Endothelial cell of umbilical vein (primary cell): ENCODE measurements at regions not wholly inside any gene's neighbourhood (a gene's known extent, or its start where the extent isn't known, plus 50 kb on each side); places are given as distances from the start of the nearest gene placed in this dataset.

Experiments
- CTCF ChIP-seq, 2 donors: IDR thresholded peaks; 1 replicate in 1 of 2; 2 replicates in 1 of 2; pipeline ENCODE4 v1.5.1; 2011; ENCODE audit warnings: low read length in 2 of 2, mild to moderate bottlenecking in 2 of 2, moderate library complexity in 2 of 2, control low read depth in 1 of 2, inconsistent platforms in 1 of 2, low read depth in 1 of 2; ENCODE audit not compliant: insufficient read depth in 1 of 2; ENCODE audit errors: extremely low read depth in 1 of 2
- POLR2A ChIP-seq: IDR thresholded peaks from 2 replicates; pipeline ENCODE4 v1.6.1; 2012; ENCODE audit warnings: low read depth, mild to moderate bottlenecking, control low read depth, low read length

GRCh38 chr5:53416144-53416738, 64.2 kb upstream of the FST start:
- TF ChIP-seq POLR2A = no peak
- TF ChIP-seq CTCF (IDR thresholded peaks at IDR 0.05; ENCODE audit: extremely low read depth in 1 of 2, insufficient read depth in 1 of 2, low read depth in 1 of 2, low read length in 2 of 2) = no peak
